OCI-LY7 (cell line): ENCODE measurements at regions not wholly inside any gene's neighbourhood (a gene's known extent, or its start where the extent isn't known, plus 50 kb on each side); places are given as distances from the start of the nearest gene placed in this dataset.

Source experiments
- EZH2phosphoT487 ChIP-seq: fragments of 200-600 bp; sonication (generic); IDR thresholded peaks from 2 replicates; pipeline ENCODE4 v1.6.1; 2018; ENCODE audit warnings: low read depth, borderline replicate concordance, mild to moderate bottlenecking, mixed run types, antibody characterized with exemption, low read length, moderate library complexity, mixed read lengths
- TF ChIP-seq, protein P1 (sequence below): fragments of 200-600 bp; sonication (generic); conservative IDR thresholded peaks from 2 replicates; pipeline ENCODE4 v1.5.1; 2014; ENCODE audit warnings: mild to moderate bottlenecking, antibody characterized with exemption, low read length, moderate library complexity, mixed read lengths

DNA sequence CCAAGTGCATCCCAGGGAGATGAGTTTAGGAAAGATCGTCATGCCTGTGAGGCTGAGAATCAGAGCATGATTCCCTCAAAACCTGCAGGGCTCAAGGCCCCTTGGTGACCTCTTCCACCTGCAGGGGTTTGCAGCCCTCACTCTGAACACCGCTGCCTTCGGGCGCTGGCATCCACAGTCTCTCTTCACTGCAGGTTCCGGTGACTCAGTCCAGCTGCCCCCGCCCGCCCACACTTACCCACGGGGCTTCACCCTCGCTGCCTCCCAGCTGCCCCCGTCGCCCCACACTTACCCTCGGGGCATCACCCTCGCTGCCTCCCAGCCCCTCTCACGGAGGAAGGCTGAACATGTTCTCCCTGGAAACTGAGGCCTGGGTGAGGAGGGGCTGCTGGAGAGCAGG lies 277.1 kb downstream of the XXYLT1 start:
- TF ChIP-seq, protein P1, sequence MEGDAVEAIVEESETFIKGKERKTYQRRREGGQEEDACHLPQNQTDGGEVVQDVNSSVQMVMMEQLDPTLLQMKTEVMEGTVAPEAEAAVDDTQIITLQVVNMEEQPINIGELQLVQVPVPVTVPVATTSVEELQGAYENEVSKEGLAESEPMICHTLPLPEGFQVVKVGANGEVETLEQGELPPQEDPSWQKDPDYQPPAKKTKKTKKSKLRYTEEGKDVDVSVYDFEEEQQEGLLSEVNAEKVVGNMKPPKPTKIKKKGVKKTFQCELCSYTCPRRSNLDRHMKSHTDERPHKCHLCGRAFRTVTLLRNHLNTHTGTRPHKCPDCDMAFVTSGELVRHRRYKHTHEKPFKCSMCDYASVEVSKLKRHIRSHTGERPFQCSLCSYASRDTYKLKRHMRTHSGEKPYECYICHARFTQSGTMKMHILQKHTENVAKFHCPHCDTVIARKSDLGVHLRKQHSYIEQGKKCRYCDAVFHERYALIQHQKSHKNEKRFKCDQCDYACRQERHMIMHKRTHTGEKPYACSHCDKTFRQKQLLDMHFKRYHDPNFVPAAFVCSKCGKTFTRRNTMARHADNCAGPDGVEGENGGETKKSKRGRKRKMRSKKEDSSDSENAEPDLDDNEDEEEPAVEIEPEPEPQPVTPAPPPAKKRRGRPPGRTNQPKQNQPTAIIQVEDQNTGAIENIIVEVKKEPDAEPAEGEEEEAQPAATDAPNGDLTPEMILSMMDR = no peak
- no peak for TF ChIP-seq EZH2phosphoT487
